Vagina (tissue), 2 donors: ENCODE measurements at regions not wholly inside any gene's neighbourhood (a gene's known extent, or its start where the extent isn't known, plus 50 kb on each side); places are given as distances from the start of the nearest gene placed in this dataset.
"Not testable (repeated sequence)": the region's sequence is repeated elsewhere in the genome, so short reads cannot be mapped to it uniquely, and the experiment has no call there.

Experiments used
- DNase-seq, 2 donors: peaks; one replicate each; pipeline ENCODE4 v3.0.0-alpha.2; 2017; ENCODE audit errors: extremely low spot score in 2 of 2
- H3K27ac ChIP-seq: fragments of 200-600 bp; sonication (generic); one replicate; pipeline ENCODE4 v1.5.1; 2019
- H3K27me3 ChIP-seq: fragments of 200-600 bp; sonication (generic); one replicate; pipeline ENCODE4 v1.5.1; 2019
- H3K36me3 ChIP-seq, 2 donors: fragments of 200-600 bp; sonication (generic); one replicate each; pipeline ENCODE4 v1.5.1; 2017 to 2019
- H3K4me1 ChIP-seq: fragments of 200-600 bp; sonication (generic); one replicate; pipeline ENCODE4 v1.5.1; 2019
- H3K4me3 ChIP-seq, 2 donors: fragments of 200-600 bp; sonication (generic); 1 replicate in 1 of 2; 2 replicates in 1 of 2; pipeline ENCODE4 v1.5.1; 2016 to 2019
- H3K9me3 ChIP-seq: fragments of 200-600 bp; sonication (generic); one replicate; pipeline ENCODE4 v1.5.1; 2019
- CTCF ChIP-seq, 3 experiments: fragments of 450-650 bp in 2 of 3; fragments of 200-600 bp in 1 of 3; sonication (generic) in 1 of 3; IDR thresholded peaks; one replicate each; pipeline ENCODE4 v1.5.1; 2017 to 2019; ENCODE audit warnings: antibody characterized with exemption in 3 of 3, mild to moderate bottlenecking in 2 of 3, moderate library complexity in 2 of 3
- POLR2A ChIP-seq, 2 donors: fragments of 450-650 bp; IDR thresholded peaks; one replicate each; pipeline ENCODE4 v1.6.1; 2017; ENCODE audit warnings: antibody characterized with exemption in 2 of 2, mild to moderate bottlenecking in 2 of 2, moderate library complexity in 2 of 2
- POLR2AphosphoS5 ChIP-seq, 2 donors: sonication (generic); formaldehyde crosslinking; IDR thresholded peaks; one replicate each; pipeline ENCODE4 v1.9.0; 2017; ENCODE audit warnings: antibody characterized with exemption in 2 of 2, mild to moderate bottlenecking in 2 of 2, low read depth in 1 of 2; ENCODE audit not compliant: insufficient read depth in 1 of 2
- intact Hi-C: fragments of 100-400 bp; cut with DNase I; formaldehyde crosslinking; loops from one replicate; pipeline ENCODE4 v1.15.1; 2023

- Histone ChIP-seq H3K9me3 (no peaks in the 10 kb centered on the region), H3K27ac (no peak overlapping the region), H3K36me3 (no peaks in the 10 kb centered on the region), H3K4me1 (no peaks in the 10 kb centered on the region), H3K27me3 (no peaks in the 10 kb centered on the region), H3K4me3 (no peak overlapping the region)
- no peak for DNase-seq
- no peak for TF ChIP-seq POLR2A (IDR thresholded peaks at IDR 0.05)
- no peak for TF ChIP-seq CTCF (IDR thresholded peaks at IDR 0.05)
- TF ChIP-seq POLR2AphosphoS5 (IDR thresholded peaks at IDR 0.05; ENCODE audit: insufficient read depth in 1 of 2, low read depth in 1 of 2), result no peak
- intact Hi-C loops, result no loop called here
Measured at GRCh38 chr14:35959835-35960234, 133.7 kb downstream of the BRMS1L start.

- Histone ChIP-seq H3K4me3 (no peak overlapping the region), H3K27me3 (no peaks in the 10 kb centered on the region), H3K36me3 (no peaks in the 10 kb centered on the region), H3K27ac (no peak overlapping the region), H3K4me1 (no peaks in the 10 kb centered on the region), H3K9me3 (no peaks in the 10 kb centered on the region)
- intact Hi-C loops, result no loop called here
- TF ChIP-seq POLR2A (IDR thresholded peaks at IDR 0.05) (no peak), CTCF (IDR thresholded peaks at IDR 0.05) (no peak), POLR2AphosphoS5 (IDR thresholded peaks at IDR 0.05; ENCODE audit: insufficient read depth in 1 of 2, low read depth in 1 of 2) (no peak)
- DNase-seq, result no peak
Measured at GRCh38 chr14:35958499-35958898, 132.4 kb downstream of the BRMS1L start.

GRCh38 chr14:35956376-35957085 is 130.4 kb downstream of the BRMS1L start:
- TF ChIP-seq CTCF (IDR thresholded peaks at IDR 0.05) (no peak), POLR2A (IDR thresholded peaks at IDR 0.05) (no peak), POLR2AphosphoS5 (IDR thresholded peaks at IDR 0.05; ENCODE audit: insufficient read depth in 1 of 2, low read depth in 1 of 2) (no peak)
- no peak overlapping the region for H3K27ac ChIP-seq
- H3K9me3 ChIP-seq, result no peaks in the 10 kb centered on the region
- intact Hi-C loops, result no loop called here
- DNase-seq, result no peak
- no peaks in the 10 kb centered on the region for H3K4me1 ChIP-seq
- no peaks in the 10 kb centered on the region for H3K36me3 ChIP-seq
- no peaks in the 10 kb centered on the region for H3K27me3 ChIP-seq
- H3K4me3 ChIP-seq, result no peak overlapping the region

GRCh38 chr14:35952584-35952983 is 126.4 kb downstream of the BRMS1L start:
- Histone ChIP-seq H3K9me3 (no peaks in the 10 kb centered on the region), H3K27ac (no peak overlapping the region), H3K4me3 (no peak overlapping the region), H3K4me1 (no peaks in the 10 kb centered on the region), H3K27me3 (no peaks in the 10 kb centered on the region), H3K36me3 (no peaks in the 10 kb centered on the region)
- intact Hi-C loops, result no loop called here
- TF ChIP-seq POLR2AphosphoS5 (IDR thresholded peaks at IDR 0.05; ENCODE audit: insufficient read depth in 1 of 2, low read depth in 1 of 2) (no peak), POLR2A (IDR thresholded peaks at IDR 0.05) (no peak), CTCF (IDR thresholded peaks at IDR 0.05) (no peak)
- no peak for DNase-seq

GRCh38 chr14:35949920-35950513 is 123.9 kb downstream of the BRMS1L start:
- H3K36me3 ChIP-seq, result no peaks in the 10 kb centered on the region
- intact Hi-C loops, result no loop called here
- no peak overlapping the region for H3K4me3 ChIP-seq
- no peaks in the 10 kb centered on the region for H3K4me1 ChIP-seq
- no peak for DNase-seq
- H3K27me3 ChIP-seq, result no peaks in the 10 kb centered on the region
- no peak overlapping the region for H3K27ac ChIP-seq
- no peaks in the 10 kb centered on the region for H3K9me3 ChIP-seq
- TF ChIP-seq POLR2AphosphoS5 (IDR thresholded peaks at IDR 0.05; ENCODE audit: insufficient read depth in 1 of 2, low read depth in 1 of 2), result no peak
- no peak for TF ChIP-seq POLR2A (IDR thresholded peaks at IDR 0.05)

- H3K9me3 ChIP-seq, intact Hi-C loops, DNase-seq, H3K27ac ChIP-seq, H3K27me3 ChIP-seq, H3K36me3 ChIP-seq, H3K4me3 ChIP-seq, H3K4me1 ChIP-seq: not testable (repeated sequence)
Measured at GRCh38 chr14:35947983-35948382, 121.8 kb downstream of the BRMS1L start.
